Ishikawa (cell line): ENCODE measurements at regions not wholly inside any gene's neighbourhood (a gene's known extent, or its start where the extent isn't known, plus 50 kb on each side); places are given as distances from the start of the nearest gene placed in this dataset.

ENCODE experiments used
- CEBPB ChIP-seq: IDR thresholded peaks from 2 replicates; pipeline ENCODE4 v1.6.1; 2012
- CREB1 ChIP-seq: IDR thresholded peaks from 2 replicates; pipeline ENCODE4 v1.6.1; 2012; ENCODE audit warnings: low read depth
- EGR1 ChIP-seq: IDR thresholded peaks from 2 replicates; pipeline ENCODE4 v1.6.1; 2012
- EP300 ChIP-seq: IDR thresholded peaks from 2 replicates; pipeline ENCODE4 v1.6.1; 2012; ENCODE audit warnings: borderline replicate concordance
- FOXM1 ChIP-seq: IDR thresholded peaks from 2 replicates; pipeline ENCODE4 v1.6.1; 2012; ENCODE audit warnings: low read depth, borderline replicate concordance
- MAX ChIP-seq: IDR thresholded peaks from 2 replicates; pipeline ENCODE4 v1.6.1; 2012
- NFIC ChIP-seq: IDR thresholded peaks from 2 replicates; pipeline ENCODE4 v1.6.1; 2012
- RAD21 ChIP-seq: IDR thresholded peaks from 2 replicates; pipeline ENCODE4 v1.6.1; 2012; ENCODE audit warnings: low read depth
- REST ChIP-seq: IDR thresholded peaks from 2 replicates; pipeline ENCODE4 v1.6.1; 2012; ENCODE audit warnings: low read depth, mild to moderate bottlenecking
- TAF1 ChIP-seq: IDR thresholded peaks from 2 replicates; pipeline ENCODE4 v1.6.1; 2012; ENCODE audit warnings: low read depth, mild to moderate bottlenecking
- TCF12 ChIP-seq: IDR thresholded peaks from 2 replicates; pipeline ENCODE4 v1.6.1; 2012; ENCODE audit warnings: low read depth
- TEAD4 ChIP-seq: IDR thresholded peaks from 2 replicates; pipeline ENCODE4 v1.6.1; 2012
- USF1 ChIP-seq: IDR thresholded peaks from 2 replicates; pipeline ENCODE4 v1.6.1; 2012
- YY1 ChIP-seq: IDR thresholded peaks from 2 replicates; pipeline ENCODE4 v1.6.1; 2012; ENCODE audit warnings: low read depth
- ZBTB7A ChIP-seq: IDR thresholded peaks from 2 replicates; pipeline ENCODE4 v1.6.1; 2012; ENCODE audit warnings: low read depth

GRCh38 chr18:69216321-69216720, 184.4 kb upstream of the DOK6 start:
- TF ChIP-seq CEBPB (no peak), TAF1 (no peak), CREB1 (no peak), TCF12 (no peak)

GRCh38 chr18:69217196-69218000, 183.3 kb upstream of the DOK6 start:
- TF ChIP-seq TEAD4 (no peak), MAX (no peak), CEBPB (no peak), RAD21 (no peak), FOXM1 (no peak), CREB1 (no peak), TCF12 (no peak), REST (no peak), EP300 (no peak), TAF1 (no peak), EGR1 (no peak), USF1 (no peak), NFIC (no peak), ZBTB7A (no peak), YY1 (no peak)

- no peak for TF ChIP-seq CREB1
- no peak for TF ChIP-seq FOXM1
- no peak for TF ChIP-seq TCF12
Measured at GRCh38 chr18:69220529-69220928, 180.2 kb upstream of the DOK6 start.

- TF ChIP-seq RAD21: no peak
- TF ChIP-seq USF1: no peak
- TF ChIP-seq CREB1: no peak
- no peak for TF ChIP-seq FOXM1
- TF ChIP-seq TEAD4: no peak
- no peak for TF ChIP-seq NFIC
- TF ChIP-seq EGR1: no peak
- TF ChIP-seq TCF12: no peak
- TF ChIP-seq TAF1: no peak
- TF ChIP-seq MAX: no peak
Measured at GRCh38 chr18:69222089-69222488, 178.6 kb upstream of the DOK6 start.

GRCh38 chr18:69226971-69227370, 173.7 kb upstream of the DOK6 start:
- no peak for TF ChIP-seq EGR1
- no peak for TF ChIP-seq CEBPB
- TF ChIP-seq TEAD4: no peak
- no peak for TF ChIP-seq FOXM1
- no peak for TF ChIP-seq RAD21
- no peak for TF ChIP-seq EP300
- TF ChIP-seq TCF12: no peak
- no peak for TF ChIP-seq YY1
- TF ChIP-seq CREB1: no peak
- TF ChIP-seq MAX: no peak
- TF ChIP-seq ZBTB7A: no peak
- TF ChIP-seq NFIC: no peak

- TF ChIP-seq TAF1: no peak
- no peak for TF ChIP-seq CREB1
- TF ChIP-seq ZBTB7A: no peak
- no peak for TF ChIP-seq YY1
- TF ChIP-seq CEBPB: no peak
- TF ChIP-seq RAD21: no peak
- TF ChIP-seq EGR1: no peak
- no peak for TF ChIP-seq EP300
- TF ChIP-seq NFIC: no peak
- TF ChIP-seq FOXM1: no peak
- TF ChIP-seq TEAD4: no peak
- no peak for TF ChIP-seq USF1
- no peak for TF ChIP-seq TCF12
- no peak for TF ChIP-seq REST
- TF ChIP-seq MAX: no peak
Measured at GRCh38 chr18:69230204-69230603, 170.5 kb upstream of the DOK6 start.
